ENCODE measurements at regions not wholly inside any gene's neighbourhood (a gene's known extent, or its start where the extent isn't known, plus 50 kb on each side); places are given as distances from the start of the nearest gene placed in this dataset.

- no peak for FAIRE-seq
Observed at GRCh38 chr5:96017951-96018350, 56.3 kb upstream of the ELL2 start.

GRCh38 chr5:96016216-96016615 lies 54.6 kb upstream of the ELL2 start:
- FAIRE-seq: no peak

- no peak for FAIRE-seq
Observed at GRCh38 chr5:96015709-96016108, 54.1 kb upstream of the ELL2 start.

GRCh38 chr5:96014395-96014794 lies 52.7 kb upstream of the ELL2 start:
- FAIRE-seq: no peak

- FAIRE-seq: no peak
Observed at GRCh38 chr5:96013254-96013653, 51.6 kb upstream of the ELL2 start.

- no peak for FAIRE-seq
Observed at GRCh38 chr5:96012399-96012798, 50.7 kb upstream of the ELL2 start.
